ENCODE measurements at regions not wholly inside any gene's neighbourhood (a gene's known extent, or its start where the extent isn't known, plus 50 kb on each side); places are given as distances from the start of the nearest gene placed in this dataset.
A peak's percentile ranks its signal among the peaks of the same experiment; 100 is the strongest.

DNA sequence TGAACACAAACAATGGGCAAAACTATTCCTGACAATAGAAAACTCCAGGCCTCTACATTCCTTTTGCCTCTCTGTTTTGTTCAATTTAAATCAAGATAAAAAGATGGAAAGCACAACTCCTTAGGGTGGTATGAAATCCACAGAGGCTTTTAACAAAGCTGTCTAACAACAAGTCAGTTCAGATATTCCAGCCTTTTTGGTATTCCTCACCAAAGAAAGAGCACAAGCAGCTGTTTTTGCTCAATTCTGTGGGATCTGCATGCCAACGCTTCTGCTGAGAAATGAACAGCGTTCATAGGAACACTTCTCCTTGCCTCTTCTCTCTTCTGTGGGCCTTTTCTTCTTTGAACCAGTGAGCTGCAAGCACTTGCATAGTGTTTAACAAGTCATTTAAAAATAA is 411.6 kb upstream of the TCF4 start:
- TF ChIP-seq, protein P1, sequence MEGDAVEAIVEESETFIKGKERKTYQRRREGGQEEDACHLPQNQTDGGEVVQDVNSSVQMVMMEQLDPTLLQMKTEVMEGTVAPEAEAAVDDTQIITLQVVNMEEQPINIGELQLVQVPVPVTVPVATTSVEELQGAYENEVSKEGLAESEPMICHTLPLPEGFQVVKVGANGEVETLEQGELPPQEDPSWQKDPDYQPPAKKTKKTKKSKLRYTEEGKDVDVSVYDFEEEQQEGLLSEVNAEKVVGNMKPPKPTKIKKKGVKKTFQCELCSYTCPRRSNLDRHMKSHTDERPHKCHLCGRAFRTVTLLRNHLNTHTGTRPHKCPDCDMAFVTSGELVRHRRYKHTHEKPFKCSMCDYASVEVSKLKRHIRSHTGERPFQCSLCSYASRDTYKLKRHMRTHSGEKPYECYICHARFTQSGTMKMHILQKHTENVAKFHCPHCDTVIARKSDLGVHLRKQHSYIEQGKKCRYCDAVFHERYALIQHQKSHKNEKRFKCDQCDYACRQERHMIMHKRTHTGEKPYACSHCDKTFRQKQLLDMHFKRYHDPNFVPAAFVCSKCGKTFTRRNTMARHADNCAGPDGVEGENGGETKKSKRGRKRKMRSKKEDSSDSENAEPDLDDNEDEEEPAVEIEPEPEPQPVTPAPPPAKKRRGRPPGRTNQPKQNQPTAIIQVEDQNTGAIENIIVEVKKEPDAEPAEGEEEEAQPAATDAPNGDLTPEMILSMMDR (IDR thresholded peaks at IDR 0.05): no peak
- DNase-seq (no peak), ATAC-seq (no peak)
- intact Hi-C loops (cut with DNase I, micrococcal nuclease): no loop called here
- peaks cover 26% of the 10 kb centered on the region for H3K9me3 ChIP-seq
- no peaks in the 10 kb centered on the region for H3K4me1 ChIP-seq (ENCODE audit: low read depth)
- no peak overlapping the region for H3K4me3 ChIP-seq
- H3K36me3 ChIP-seq (ENCODE audit: low read depth): no peaks in the 10 kb centered on the region

DNA sequence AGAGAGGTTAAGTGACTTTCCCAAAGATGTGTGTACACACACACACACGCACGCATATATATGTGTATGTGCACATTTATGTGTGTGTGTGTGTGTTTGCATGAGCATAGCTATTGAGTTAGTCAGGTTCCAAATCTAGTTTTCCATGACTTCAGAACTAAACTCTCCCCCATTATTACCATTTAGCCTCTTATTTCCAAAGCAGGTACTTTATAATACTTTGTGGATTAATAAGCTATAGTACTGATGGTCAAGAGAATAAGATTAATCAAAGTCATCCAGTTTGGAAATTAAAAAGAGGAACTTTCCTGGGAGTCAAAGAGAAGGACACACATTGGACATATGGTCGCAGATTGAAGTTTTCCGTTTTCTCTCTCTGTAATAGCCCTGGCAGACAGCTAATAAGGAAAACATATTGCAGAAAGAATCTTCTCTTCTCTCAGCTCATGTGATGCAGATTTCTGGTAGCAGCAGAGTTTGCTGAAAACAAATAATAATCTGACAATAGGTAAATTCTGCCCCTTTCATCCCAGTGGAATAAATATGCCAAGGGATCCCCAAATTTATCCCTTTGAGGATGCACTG is 410.9 kb upstream of the TCF4 start:
- no peak for ATAC-seq
- Histone ChIP-seq H3K9me3 (peaks cover 29% of the 10 kb centered on the region), H3K4me1 (ENCODE audit: low read depth) (no peaks in the 10 kb centered on the region), H3K4me3 (no peak overlapping the region), H3K36me3 (ENCODE audit: low read depth) (no peaks in the 10 kb centered on the region)
- TF ChIP-seq, protein P1 (IDR thresholded peaks at IDR 0.05): no peak
- intact Hi-C loops (cut with DNase I, micrococcal nuclease): no loop called here
- no peak for DNase-seq

DNA sequence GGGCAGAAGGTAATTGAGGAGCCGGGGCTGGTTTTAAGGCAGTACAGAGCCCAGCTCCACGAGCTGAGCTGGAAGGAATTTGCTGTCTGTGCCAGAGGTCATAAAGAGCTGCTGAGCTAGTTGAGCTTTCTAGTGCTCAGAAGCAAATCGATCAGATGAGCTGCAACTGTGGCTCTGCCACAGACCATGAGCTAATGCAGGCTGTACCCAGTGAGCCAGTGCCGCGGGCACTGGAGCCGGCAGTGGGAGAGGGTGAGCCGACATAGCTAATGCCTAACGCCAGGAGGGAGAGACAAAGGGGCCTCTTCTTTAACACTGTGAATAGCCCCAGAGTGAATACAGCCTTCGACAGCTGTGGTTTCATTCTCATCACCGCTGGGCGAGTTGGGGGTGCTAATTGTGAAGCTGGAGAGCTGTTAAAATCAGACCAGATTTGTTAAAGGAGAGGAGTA is 410.1 kb upstream of the TCF4 start:
- no peaks in the 10 kb centered on the region for H3K36me3 ChIP-seq (ENCODE audit: low read depth)
- no peaks in the 10 kb centered on the region for H3K4me1 ChIP-seq (ENCODE audit: low read depth)
- intact Hi-C loops (cut with DNase I, micrococcal nuclease): no loop called here
- DNase-seq: no peak
- peak; percentile 19 for ATAC-seq
- no peak overlapping the region for H3K4me3 ChIP-seq
- H3K9me3 ChIP-seq: peaks cover 29% of the 10 kb centered on the region
- TF ChIP-seq, protein P1 (IDR thresholded peaks at IDR 0.05): no peak

DNA sequence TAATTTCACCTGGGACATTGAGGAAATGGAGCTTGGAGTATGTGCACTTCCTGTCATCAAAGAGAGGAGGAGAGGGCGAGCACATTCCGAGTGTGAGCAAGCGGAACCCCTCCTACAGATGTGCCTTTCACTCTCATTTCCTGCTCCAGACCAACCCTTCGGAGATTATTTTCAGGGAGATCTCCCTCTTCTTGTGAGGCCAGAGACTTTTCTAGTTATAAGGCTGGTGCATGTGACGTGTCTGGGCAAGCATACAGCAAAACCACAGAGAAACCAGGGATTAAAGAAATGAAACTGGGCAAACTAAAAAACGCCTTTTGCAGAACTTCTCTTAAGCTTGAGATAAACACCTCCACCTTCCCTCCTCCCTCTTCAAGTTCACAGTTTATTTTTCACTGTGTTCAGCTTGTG is 409.2 kb upstream of the TCF4 start:
- intact Hi-C loops (cut with DNase I, micrococcal nuclease): no loop called here
- DNase-seq: peak in 1 of 3 donors; percentile 17
- Histone ChIP-seq H3K4me1 (ENCODE audit: low read depth) (no peaks in the 10 kb centered on the region), H3K4me3 (no peak overlapping the region), H3K9me3 (peaks cover 27% of the 10 kb centered on the region), H3K36me3 (ENCODE audit: low read depth) (no peaks in the 10 kb centered on the region)
- TF ChIP-seq, protein P1 (IDR thresholded peaks at IDR 0.05): no peak
- ATAC-seq: no peak

DNA sequence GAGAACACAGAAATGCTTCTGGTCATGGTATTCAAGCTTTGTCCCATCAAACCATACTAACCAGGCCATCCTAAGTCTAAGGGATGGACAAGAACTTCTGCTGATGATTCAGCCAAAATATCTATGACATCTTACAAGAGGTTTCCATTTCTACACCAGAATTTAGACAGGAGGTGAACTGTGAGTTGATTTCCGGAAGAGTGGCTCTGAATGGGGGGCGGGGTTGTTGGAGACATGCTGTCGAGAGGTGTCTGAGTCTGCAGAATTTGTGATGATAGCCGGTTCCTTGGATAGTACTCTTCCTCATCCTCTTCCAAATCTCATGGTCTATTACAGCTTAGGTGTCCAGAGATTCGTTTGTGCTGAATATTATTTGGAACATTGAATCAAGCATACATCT is 408.7 kb upstream of the TCF4 start:
- Histone ChIP-seq H3K9me3 (peaks cover 28% of the 10 kb centered on the region), H3K4me3 (no peak overlapping the region), H3K4me1 (ENCODE audit: low read depth) (no peaks in the 10 kb centered on the region), H3K36me3 (ENCODE audit: low read depth) (no peaks in the 10 kb centered on the region)
- TF ChIP-seq, protein P1 (IDR thresholded peaks at IDR 0.05): no peak
- no peak for ATAC-seq
- intact Hi-C loops (cut with DNase I, micrococcal nuclease): no loop called here
- DNase-seq: no peak

DNA sequence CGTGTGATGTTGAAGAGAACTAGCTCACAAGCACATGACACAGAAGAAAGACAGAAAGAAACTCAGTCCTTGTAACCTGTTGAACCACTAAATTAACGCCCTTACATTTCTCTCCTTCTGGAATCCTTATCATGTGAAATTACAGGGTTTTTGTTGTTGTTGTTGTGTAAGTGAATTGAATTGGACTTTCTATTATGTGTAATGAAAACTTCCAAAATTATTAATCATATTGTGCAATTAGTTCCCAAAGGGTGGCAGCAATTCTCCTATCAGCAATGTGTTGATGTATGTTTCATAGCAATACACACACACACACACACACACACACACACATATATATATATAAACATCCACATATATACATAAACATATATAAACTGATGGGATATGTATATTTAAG is 402.2 kb upstream of the TCF4 start:
- no peak for ATAC-seq
- no peaks in the 10 kb centered on the region for H3K36me3 ChIP-seq (ENCODE audit: low read depth)
- intact Hi-C loops (cut with DNase I, micrococcal nuclease): no loop called here
- peaks cover 45% of the 10 kb centered on the region for H3K9me3 ChIP-seq
- DNase-seq: no peak
- no peak overlapping the region for H3K4me3 ChIP-seq
- H3K4me1 ChIP-seq (ENCODE audit: low read depth): no peaks in the 10 kb centered on the region
- TF ChIP-seq, protein P1 (IDR thresholded peaks at IDR 0.05): no peak

All from mucosa of descending colon (tissue), 3 donors.